NCI-H69 (cell line): ENCODE measurements at regions not wholly inside any gene's neighbourhood (a gene's known extent, or its start where the extent isn't known, plus 50 kb on each side); places are given as distances from the start of the nearest gene placed in this dataset.

Experiments used
- DNase-seq: peaks from one replicate; lab custom pipeline; 2025; lab: John Stamatoyannopoulos, UW

- DNase-seq = no peak
Measured at GRCh38 chr9:108239696-108240321, 616.0 kb downstream of the ACTL7B start.

DNA sequence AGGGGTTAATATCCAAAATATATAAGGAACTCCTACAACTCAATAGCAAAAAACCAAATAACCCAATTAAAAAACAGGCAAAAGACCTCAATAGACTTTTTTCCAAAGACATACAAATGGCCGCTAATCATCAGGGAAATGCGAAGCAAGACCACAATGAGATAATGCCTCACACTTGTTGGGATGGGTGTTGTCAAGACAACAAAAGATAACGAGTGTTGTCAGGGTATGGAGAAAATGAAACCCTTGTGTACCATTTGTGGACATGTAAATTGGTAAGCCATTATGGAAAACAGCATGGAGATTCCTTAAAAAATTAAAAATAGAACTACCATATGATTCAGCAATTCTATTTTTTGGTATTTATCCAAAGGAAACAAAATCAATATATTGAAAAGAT lies 620.2 kb downstream of the ACTL7B start:
- no peak for DNase-seq

GRCh38 chr9:108234811-108235210 lies 621.0 kb downstream of the ACTL7B start:
- peak; percentile 54 for DNase-seq

DNA sequence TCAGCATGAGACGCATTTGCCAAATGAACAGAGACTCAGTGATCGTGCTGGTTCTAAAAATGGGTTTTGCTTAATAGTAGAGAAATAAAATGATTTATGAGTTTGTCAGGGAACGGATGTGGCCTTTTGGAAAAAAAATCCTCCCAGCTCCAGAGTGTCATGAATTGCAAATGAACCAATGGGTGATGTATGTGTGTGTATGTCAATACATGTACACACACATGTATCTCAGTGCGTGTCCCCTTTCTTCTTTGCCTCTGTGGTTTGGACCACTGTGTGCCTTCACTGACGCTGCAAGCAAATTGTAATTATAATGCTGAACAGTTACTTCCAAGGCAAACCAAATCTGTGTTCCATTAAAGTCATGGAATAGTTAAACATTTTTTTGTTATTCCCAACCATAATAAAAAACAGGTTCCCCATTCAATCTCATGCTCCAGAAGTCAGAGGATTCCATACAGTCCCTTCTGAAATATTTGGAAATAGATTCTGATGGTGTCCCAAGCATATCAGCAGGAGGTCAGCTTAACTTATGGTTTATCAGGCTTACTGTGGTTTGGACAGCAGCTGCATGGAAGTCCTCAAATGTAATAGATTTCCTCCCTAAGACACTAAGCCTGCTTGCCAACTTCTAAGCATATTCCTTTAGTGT lies 630.5 kb downstream of the ACTL7B start:
- no peak for DNase-seq

DNA sequence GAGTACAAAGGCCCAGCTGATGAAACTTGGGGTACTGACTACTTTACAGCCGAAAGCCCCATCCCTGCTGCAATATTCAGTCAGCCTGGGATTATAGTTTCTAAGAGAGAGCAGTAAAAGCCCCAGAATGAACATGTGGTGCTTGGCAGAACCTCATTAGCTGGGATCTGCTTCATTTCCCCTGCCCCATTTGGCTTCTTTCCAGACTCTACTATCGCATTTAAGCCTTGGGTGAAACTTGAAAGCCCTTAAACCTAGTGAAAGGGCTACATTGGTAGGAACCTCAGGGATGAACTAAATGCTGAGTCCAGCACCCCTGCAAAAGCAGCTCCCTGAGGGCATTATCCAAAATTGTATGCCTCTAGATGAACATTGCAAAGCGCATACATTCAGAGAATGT lies 631.1 kb downstream of the ACTL7B start:
- peak; percentile 81 for DNase-seq

DNA sequence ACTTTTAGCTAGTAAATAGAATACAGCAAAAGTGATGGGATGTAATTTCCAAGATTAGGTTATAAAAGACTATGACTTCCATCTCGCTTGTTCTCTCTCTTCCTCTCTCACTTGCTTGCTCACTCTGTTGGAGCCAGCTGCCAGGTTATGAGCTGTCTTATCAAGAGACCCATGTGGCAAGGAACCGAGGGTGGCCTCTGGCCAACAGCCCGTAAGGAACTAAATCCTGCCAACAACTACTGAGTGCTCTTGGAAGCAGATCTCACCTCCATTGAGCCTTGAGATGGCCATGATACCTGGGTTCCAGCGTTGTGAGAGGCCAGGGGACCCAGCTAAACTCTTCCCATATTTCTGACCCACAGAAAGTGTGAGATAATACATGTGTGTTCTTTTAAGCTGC lies 636.1 kb downstream of the ACTL7B start:
- no peak for DNase-seq

DNA sequence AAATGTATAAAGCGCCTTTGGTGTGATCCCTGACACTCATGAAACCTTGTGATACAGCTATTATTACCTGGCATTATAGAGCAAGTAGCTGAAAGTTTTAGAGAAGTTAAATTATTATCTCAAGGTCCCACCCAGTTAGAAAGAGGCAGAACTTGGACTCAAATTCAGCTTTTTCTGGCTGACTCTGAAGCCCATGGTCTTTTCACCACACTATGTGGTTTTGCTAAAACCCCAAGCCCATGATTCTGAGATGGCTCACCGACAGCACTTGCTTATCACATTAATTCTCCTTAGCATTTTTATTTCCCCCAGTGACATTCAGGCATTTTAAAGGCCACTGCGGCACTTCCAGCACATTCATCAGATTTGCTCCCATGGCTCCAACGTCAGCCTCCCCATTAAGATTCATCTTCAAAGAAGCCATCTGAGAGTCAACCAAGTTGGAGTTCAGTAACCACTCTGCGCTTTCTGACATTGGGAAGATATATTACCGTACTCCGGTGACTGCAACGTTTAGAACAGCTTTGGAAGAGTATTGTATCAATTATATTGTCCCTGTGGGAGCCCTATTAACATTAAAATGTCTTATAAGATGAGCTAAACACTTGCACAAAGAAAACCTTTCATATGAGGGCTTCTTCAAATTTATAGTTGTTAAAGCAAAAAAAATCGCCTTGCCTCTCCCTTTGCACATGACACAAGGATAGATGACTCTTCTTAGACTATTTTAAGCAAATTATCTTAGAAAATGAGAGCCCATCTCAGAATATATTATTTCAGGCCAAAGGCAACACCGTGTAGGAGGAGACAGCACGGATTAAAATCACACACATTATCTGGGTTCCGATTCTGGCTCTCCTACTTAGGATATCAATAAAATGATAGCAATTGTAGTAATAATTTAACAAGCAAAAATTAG lies 638.1 kb downstream of the ACTL7B start:
- no peak for DNase-seq

- DNase-seq = no peak
Measured at GRCh38 chr9:108213511-108213910, 642.3 kb downstream of the ACTL7B start.

DNA sequence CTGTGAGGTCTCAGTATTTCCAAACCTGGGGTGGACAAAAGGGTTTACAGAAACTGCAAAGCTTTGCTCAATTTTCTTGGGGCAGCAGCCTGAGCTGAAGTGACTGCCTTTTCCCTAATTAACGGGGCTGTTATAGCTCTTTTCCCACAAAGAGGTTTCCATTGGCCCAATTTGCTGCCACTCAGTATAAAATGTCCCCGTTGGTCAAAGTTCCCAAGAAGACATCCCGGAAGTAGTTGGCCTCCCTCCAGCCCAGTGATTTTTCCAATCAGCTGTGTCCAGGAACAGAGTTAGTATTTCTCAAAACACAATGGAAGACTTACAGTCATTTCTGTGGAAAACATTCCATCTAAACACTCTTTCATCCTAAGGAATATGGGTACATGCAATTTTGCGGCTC lies 643.6 kb downstream of the ACTL7B start:
- DNase-seq = no peak

- DNase-seq = no peak
Measured at GRCh38 chr9:108211411-108211955, 644.3 kb downstream of the ACTL7B start.

GRCh38 chr9:108209132-108209685 lies 646.6 kb downstream of the ACTL7B start:
- peak; percentile 19 for DNase-seq

- DNase-seq = peak; percentile 29
Measured at GRCh38 chr9:108207561-108208165, 648.1 kb downstream of the ACTL7B start.

DNA sequence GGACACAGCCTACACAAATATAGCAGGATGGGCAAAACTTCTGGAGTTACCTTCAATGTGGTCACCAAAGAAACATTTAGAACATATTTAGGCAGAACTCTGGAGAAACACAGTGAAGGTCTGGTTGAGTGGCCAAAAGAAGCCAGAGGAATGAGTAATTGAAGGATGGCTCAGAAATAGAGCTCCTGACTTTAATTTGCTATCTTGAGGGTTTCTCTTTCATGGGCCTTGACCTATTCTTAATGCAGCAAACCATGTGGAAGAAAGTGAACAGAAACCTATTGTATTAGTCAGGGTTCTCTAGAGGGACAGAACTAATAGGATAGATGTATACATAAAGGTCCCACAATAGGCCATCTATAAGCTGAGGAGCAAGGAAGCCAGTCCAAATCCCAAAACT lies 650.5 kb downstream of the ACTL7B start:
- no peak for DNase-seq

DNA sequence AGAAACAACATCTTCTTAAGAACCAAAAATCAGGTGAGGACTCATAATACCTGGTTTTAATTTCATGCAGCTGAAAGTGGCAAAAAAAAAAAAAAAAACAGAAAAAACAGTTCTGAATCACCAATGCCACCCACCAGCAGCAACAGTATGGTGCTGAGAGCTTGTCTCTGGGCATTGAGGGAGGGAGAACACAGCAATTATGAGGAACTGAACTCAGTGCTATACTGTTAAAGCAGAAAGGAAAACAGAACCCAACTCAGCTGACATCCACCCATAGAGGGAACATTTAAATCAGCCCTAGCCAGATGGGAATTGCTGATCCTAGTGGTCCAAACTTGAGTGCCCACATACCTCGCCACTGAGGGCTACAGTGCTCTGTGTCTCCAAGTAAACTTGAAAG lies 657.9 kb downstream of the ACTL7B start:
- DNase-seq = no peak

DNA sequence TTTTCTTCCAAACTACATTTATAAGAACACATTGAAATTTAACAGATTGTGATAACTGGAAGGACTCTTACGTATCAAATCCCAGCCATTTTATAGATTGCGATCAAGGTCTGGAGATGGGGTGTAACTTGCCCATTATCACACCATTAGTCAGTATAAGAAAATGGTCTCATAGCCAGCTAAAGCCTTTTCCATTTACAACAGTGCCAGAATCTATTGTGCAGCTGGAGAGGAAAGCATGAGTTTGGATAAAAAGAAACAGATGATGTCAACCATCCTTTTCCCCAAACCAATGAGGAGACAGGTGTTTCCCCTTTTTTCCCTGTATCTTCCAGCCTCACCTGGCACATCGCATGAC lies 658.8 kb downstream of the ACTL7B start:
- DNase-seq = no peak

GRCh38 chr9:108196332-108197007 lies 659.3 kb downstream of the ACTL7B start:
- DNase-seq = no peak

GRCh38 chr9:108194154-108194553 lies 661.6 kb downstream of the ACTL7B start:
- peak; percentile 25 for DNase-seq

- no peak for DNase-seq
Measured at GRCh38 chr9:108193026-108193710, 662.6 kb downstream of the ACTL7B start.

DNA sequence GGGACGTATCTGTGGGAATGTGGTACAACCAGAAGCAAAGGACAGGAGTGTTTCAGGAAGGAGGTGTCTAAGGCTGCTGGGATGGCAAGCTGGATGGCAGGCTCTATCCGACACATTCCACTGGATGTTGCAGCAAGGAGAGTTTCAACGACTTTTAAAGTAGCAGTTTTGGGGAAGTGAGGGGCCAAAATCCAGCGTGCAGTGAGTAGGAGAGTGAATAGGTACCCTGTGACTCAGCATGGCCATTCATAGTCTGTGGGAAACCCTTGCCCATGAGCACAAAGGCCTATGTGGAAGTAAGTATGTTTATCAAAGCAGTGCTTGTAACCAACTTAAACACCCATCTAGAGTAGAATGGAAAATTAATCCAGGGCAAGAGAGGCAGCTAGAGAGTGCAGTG lies 664.7 kb downstream of the ACTL7B start:
- no peak for DNase-seq

GRCh38 chr9:108188976-108189375 lies 666.8 kb downstream of the ACTL7B start:
- no peak for DNase-seq

- no peak for DNase-seq
Measured at GRCh38 chr9:108188482-108188881, 667.3 kb downstream of the ACTL7B start.
